ENCODE measurements at regions not wholly inside any gene's neighbourhood (a gene's known extent, or its start where the extent isn't known, plus 50 kb on each side); places are given as distances from the start of the nearest gene placed in this dataset.

GRCh38 chr3:70488816-70489215 lies 176.4 kb upstream of the MDFIC2 start:
- no peak for TF ChIP-seq ESRRG (CRISPR knock-in tag; IDR thresholded peaks at IDR 0.05)
- ATAC-seq: no peak

GRCh38 chr3:70488131-70488530 lies 175.7 kb upstream of the MDFIC2 start:
- TF ChIP-seq CSDC2 (CRISPR knock-in tag; IDR thresholded peaks at IDR 0.05) (no peak), POU6F1 (CRISPR knock-in tag; IDR thresholded peaks at IDR 0.05; ENCODE audit: borderline replicate concordance, low read depth) (no peak), ESRRG (CRISPR knock-in tag; IDR thresholded peaks at IDR 0.05) (no peak), PATZ1 (CRISPR knock-in tag; IDR thresholded peaks at IDR 0.05; ENCODE audit: borderline replicate concordance) (no peak), ARNTL (CRISPR knock-in tag; IDR thresholded peaks at IDR 0.05; ENCODE audit: borderline replicate concordance, low read depth) (no peak), ZNF70 (CRISPR knock-in tag; IDR thresholded peaks at IDR 0.05) (no peak), SNAI2 (CRISPR knock-in tag; IDR thresholded peaks at IDR 0.05) (no peak), GLIS3 (CRISPR knock-in tag; IDR thresholded peaks at IDR 0.05) (no peak), RARB (CRISPR knock-in tag; IDR thresholded peaks at IDR 0.05) (no peak), TSHZ2 (CRISPR knock-in tag; IDR thresholded peaks at IDR 0.05) (no peak), ZFP3 (CRISPR knock-in tag; IDR thresholded peaks at IDR 0.05) (no peak), BACH2 (CRISPR knock-in tag; IDR thresholded peaks at IDR 0.05; ENCODE audit: borderline replicate concordance) (no peak), ISL1 (CRISPR knock-in tag; IDR thresholded peaks at IDR 0.05) (no peak), PPARA (CRISPR knock-in tag; IDR thresholded peaks at IDR 0.05; ENCODE audit: borderline replicate concordance) (no peak), OSR1 (CRISPR knock-in tag; IDR thresholded peaks at IDR 0.05) (no peak), ZFP30 (CRISPR knock-in tag; IDR thresholded peaks at IDR 0.05) (no peak), CREB5 (CRISPR knock-in tag; IDR thresholded peaks at IDR 0.05; ENCODE audit: low read depth) (no peak)
- ATAC-seq: no peak

- no peak for TF ChIP-seq RARB (CRISPR knock-in tag; IDR thresholded peaks at IDR 0.05)
- TF ChIP-seq ZC3H10 (CRISPR knock-in tag; IDR thresholded peaks at IDR 0.05): no peak
- TF ChIP-seq BACH2 (CRISPR knock-in tag; IDR thresholded peaks at IDR 0.05; ENCODE audit: borderline replicate concordance): no peak
- TF ChIP-seq OSR1 (CRISPR knock-in tag; IDR thresholded peaks at IDR 0.05): no peak
- no peak for TF ChIP-seq GLIS3 (CRISPR knock-in tag; IDR thresholded peaks at IDR 0.05)
- no peak for TF ChIP-seq ZNF8 (CRISPR knock-in tag; IDR thresholded peaks at IDR 0.05)
- no peak for TF ChIP-seq TCF4 (CRISPR knock-in tag; IDR thresholded peaks at IDR 0.05; ENCODE audit: borderline replicate concordance)
- no peak for TF ChIP-seq PPARA (CRISPR knock-in tag; IDR thresholded peaks at IDR 0.05; ENCODE audit: borderline replicate concordance)
- TF ChIP-seq ARNTL (CRISPR knock-in tag; IDR thresholded peaks at IDR 0.05; ENCODE audit: borderline replicate concordance, low read depth): no peak
- no peak for TF ChIP-seq ZNF70 (CRISPR knock-in tag; IDR thresholded peaks at IDR 0.05)
- TF ChIP-seq POU6F1 (CRISPR knock-in tag; IDR thresholded peaks at IDR 0.05; ENCODE audit: borderline replicate concordance, low read depth): no peak
- TF ChIP-seq TOX (CRISPR knock-in tag; IDR thresholded peaks at IDR 0.05; ENCODE audit: borderline replicate concordance): no peak
- no peak for TF ChIP-seq ZFP30 (CRISPR knock-in tag; IDR thresholded peaks at IDR 0.05)
- TF ChIP-seq ZNF565 (CRISPR knock-in tag; conservative IDR thresholded peaks at IDR 0.05; ENCODE audit: low read depth): no peak
- no peak for TF ChIP-seq CSDC2 (CRISPR knock-in tag; IDR thresholded peaks at IDR 0.05)
- TF ChIP-seq CSRNP3 (CRISPR knock-in tag; IDR thresholded peaks at IDR 0.05): no peak
- TF ChIP-seq SNAI2 (CRISPR knock-in tag; IDR thresholded peaks at IDR 0.05): no peak
- no peak for TF ChIP-seq ISL1 (CRISPR knock-in tag; IDR thresholded peaks at IDR 0.05)
- no peak for TF ChIP-seq TSHZ2 (CRISPR knock-in tag; IDR thresholded peaks at IDR 0.05)
- no peak for ATAC-seq
Measured at GRCh38 chr3:70486414-70487017, 174.1 kb upstream of the MDFIC2 start.
